ENCODE measurements at regions not wholly inside any gene's neighbourhood (a gene's known extent, or its start where the extent isn't known, plus 50 kb on each side); places are given as distances from the start of the nearest gene placed in this dataset.

DNA sequence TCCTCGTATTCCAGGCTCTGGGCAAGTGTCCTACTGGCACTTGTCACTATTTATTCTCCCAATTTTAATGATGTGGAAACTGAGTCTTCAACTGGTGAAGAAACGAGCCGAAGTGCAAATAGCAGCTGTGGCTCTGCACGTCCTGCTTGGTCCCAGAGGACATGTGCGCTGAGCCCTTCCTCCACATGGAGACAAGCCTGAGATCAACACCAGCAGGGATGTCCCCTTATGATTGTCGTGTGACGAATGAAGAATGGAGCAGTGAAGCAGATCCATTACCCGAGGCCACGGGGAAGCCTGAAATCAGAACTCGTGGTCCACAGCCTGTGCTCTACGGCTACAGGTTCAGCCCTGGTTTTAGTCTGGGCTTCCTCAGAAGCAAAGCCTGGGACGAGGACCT, 61.0 kb downstream of the FOXL1 start:
- TF ChIP-seq, protein P1, sequence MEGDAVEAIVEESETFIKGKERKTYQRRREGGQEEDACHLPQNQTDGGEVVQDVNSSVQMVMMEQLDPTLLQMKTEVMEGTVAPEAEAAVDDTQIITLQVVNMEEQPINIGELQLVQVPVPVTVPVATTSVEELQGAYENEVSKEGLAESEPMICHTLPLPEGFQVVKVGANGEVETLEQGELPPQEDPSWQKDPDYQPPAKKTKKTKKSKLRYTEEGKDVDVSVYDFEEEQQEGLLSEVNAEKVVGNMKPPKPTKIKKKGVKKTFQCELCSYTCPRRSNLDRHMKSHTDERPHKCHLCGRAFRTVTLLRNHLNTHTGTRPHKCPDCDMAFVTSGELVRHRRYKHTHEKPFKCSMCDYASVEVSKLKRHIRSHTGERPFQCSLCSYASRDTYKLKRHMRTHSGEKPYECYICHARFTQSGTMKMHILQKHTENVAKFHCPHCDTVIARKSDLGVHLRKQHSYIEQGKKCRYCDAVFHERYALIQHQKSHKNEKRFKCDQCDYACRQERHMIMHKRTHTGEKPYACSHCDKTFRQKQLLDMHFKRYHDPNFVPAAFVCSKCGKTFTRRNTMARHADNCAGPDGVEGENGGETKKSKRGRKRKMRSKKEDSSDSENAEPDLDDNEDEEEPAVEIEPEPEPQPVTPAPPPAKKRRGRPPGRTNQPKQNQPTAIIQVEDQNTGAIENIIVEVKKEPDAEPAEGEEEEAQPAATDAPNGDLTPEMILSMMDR (IDR thresholded peaks at IDR 0.05): no peak
- no peak for TF ChIP-seq ZFX (IDR thresholded peaks at IDR 0.05; ENCODE audit: borderline replicate concordance)
- H3K27ac ChIP-seq: no peak overlapping the region

DNA sequence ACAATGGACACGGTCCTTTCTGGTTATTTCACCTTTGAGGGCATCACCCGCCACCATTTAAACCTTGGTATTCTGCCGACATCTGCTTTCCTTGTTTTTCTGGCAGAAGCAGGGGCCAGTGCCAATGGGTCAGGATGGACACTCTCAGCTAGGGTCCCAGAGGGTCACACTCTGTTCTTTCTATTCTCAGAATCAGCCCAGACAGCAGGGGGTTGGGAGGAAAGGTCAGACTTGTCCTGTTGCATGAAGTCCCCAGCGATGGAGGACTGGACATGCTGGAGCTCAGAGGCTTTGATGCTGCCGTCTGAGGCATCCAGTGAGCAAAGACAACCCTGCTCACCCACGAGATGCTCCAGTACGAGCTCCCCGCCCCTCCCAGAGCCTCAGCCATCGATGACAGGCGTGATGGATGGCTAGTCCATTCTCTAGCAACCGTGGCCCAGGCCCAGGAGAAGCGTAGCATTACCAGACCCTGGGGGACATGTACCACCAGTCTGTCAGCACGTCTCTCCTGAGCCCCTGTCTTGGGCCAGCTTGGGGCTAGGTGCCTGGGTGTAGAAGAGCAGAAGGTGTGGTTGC, 62.0 kb downstream of the FOXL1 start:
- no peak overlapping the region for H3K27ac ChIP-seq
- TF ChIP-seq, protein P1 (IDR thresholded peaks at IDR 0.05): no peak
- no peak for TF ChIP-seq ZFX (IDR thresholded peaks at IDR 0.05; ENCODE audit: borderline replicate concordance)

DNA sequence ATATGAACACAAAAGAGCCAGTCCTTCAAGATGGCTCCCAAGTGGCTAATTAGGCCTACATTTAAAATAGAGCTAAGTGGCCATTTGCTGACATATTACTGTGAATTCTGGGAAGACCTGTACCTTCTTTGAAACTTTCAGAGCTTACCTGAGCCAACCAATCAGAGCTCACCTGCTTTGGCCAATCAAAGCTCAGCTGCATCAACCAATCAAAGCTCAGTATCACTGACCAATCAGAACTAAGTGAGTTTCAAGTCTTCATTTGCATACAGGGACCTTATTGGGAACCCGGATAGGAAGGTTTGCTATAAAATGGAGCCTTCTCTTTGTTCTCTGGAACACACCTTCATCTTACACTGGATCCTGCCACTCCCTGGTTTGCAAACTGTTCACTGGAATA, 63.7 kb downstream of the FOXL1 start:
- no peak overlapping the region for H3K27ac ChIP-seq
- no peak for TF ChIP-seq ZFX (IDR thresholded peaks at IDR 0.05; ENCODE audit: borderline replicate concordance)
- TF ChIP-seq, protein P1 (IDR thresholded peaks at IDR 0.05): no peak

DNA sequence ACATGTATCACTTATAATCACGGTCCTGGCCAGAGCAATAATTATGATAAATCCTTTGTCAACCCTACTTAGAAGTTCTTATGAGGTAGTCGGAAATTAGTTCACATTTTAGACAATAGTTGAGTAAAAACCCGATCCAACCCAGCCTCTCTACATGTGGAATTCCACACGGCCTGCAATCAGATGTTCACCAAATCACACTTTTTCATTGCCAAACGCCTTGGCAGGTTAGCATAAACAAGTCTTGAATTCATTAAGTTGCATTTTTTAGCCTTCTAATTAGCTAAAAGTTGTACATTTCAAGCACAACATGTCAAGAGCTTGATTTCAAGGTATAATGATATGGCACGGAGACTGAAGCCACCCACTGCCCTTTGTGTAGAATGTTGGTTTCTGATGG, 65.3 kb downstream of the FOXL1 start:
- no peak overlapping the region for H3K27ac ChIP-seq
- TF ChIP-seq ZFX (IDR thresholded peaks at IDR 0.05; ENCODE audit: borderline replicate concordance): no peak
- TF ChIP-seq, protein P1 (IDR thresholded peaks at IDR 0.05): no peak

DNA sequence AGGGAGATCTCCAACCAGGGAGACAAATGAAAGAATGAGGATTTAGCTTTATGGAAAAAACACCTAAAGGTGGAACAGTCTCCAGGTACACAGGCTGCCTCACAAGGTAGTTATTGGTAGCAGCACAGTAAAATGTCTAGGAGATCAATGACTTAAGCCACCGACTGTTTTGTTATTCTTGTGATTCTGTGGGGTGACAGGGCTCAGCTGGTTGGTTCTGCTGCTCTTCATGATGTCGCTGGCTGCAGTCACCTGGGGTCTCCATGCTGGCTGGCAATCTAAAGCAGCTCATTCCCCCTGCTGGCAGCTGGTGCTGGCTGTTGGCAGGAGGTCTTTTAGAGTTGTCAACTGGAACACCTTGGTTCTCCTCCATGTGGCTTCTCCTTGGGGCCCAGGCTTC, 69.2 kb downstream of the FOXL1 start:
- no peak for TF ChIP-seq ZFX (IDR thresholded peaks at IDR 0.05; ENCODE audit: borderline replicate concordance)
- TF ChIP-seq, protein P1 (IDR thresholded peaks at IDR 0.05): no peak
- no peak overlapping the region for H3K27ac ChIP-seq

DNA sequence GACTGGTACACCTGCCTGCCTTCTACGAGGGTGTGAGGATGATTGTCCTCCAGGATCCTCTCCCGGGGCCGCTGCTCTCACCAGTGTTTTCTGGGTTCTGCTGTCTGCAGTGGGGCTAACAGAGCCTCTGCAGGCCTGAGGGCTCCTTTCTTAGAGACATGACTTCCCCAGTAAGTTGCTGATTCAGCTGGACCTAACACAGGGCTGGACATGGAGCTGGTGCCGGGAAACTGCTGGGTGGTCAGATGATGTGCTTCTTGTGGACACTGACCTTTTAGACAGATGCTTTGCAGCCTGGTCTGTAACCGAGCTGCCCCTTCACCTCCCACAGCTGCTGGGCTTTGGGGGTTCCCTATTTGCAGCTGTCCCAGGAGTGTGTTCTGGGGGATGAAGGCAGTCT, 71.5 kb downstream of the FOXL1 start:
- no peak overlapping the region for H3K27ac ChIP-seq
- no peak for TF ChIP-seq ZFX (IDR thresholded peaks at IDR 0.05; ENCODE audit: borderline replicate concordance)
- TF ChIP-seq, protein P1 (IDR thresholded peaks at IDR 0.05): no peak

DNA sequence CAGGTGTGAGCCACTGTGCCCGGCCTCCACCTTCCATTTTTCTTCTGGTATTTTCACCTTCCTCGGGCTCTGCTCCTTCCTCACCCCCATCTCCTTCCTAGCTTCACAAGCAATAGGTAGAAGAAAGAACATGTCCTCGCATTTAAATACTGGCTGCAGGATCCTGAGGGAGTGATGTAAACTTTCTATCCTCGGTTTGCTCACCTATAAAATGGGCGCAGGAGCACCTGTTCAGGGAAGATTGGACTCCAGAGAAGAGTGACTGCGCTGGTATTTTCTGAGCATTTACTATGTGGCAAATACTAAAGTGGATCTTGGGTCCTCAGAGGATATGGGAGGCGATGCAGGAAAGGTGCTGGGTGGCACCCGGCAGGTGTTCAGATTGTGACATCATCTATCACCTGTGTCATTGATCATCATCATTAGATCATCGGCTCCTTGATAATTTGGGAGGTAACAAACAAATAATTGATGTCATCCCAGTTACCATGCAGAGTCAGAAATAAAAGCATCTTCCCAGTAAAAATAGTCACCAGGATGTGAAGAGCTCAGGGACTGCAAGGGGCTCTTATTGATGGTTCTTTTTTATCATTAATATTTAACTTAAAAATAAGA, 72.8 kb downstream of the FOXL1 start:
- no peak overlapping the region for H3K27ac ChIP-seq
- TF ChIP-seq, protein P1 (IDR thresholded peaks at IDR 0.05): no peak
- no peak for TF ChIP-seq ZFX (IDR thresholded peaks at IDR 0.05; ENCODE audit: borderline replicate concordance)

All from 22Rv1 (cell line).